SIG-M5 treated with dmso at 0.1 percent for 504 hours (cell line): ENCODE measurements at regions not wholly inside any gene's neighbourhood (a gene's known extent, or its start where the extent isn't known, plus 50 kb on each side); places are given as distances from the start of the nearest gene placed in this dataset.

Source experiments
- DNase-seq: peaks from one replicate; lab custom pipeline; 2025; ENCODE audit not compliant: unreplicated experiment; lab: John Stamatoyannopoulos, UW

DNA sequence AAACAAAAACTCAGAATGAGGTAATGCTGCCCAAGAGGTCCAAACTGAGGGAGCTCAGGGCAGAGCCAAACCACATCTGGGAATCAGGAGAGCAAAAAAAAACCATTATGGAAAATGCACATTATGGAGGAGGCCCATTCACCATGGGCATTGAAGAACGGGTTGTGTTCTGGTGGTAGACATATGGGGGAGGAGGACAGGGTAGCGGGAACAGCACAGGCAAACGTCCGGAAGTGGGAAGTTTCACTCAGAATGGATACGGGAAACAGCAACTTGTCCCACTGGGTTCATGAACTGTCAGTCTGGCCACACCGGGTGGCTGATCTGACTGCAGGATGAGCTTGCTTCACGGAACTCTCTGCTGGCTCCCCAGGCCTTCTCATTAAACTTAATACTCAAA, 139.7 kb downstream of the RRAGC start:
- DNase-seq = no peak

DNA sequence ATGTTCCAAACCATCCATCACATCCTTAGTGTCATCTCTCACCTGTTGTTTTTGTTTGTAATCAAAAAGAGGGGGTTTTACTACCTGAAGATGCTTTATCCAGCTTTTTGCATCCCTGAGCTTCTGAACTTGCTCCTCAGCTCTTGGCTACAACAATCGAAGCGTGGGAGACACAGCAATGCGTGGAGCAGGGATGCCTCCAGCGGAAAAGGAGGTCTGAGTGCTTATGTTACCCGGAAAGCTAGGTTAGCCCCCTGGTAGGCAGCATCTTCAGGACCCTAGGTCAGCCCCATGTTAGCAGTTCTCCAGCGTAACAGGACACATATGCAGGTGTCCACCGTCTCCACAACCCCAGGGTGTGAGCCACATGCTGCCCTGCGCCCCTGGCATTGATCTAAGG, 141.5 kb downstream of the RRAGC start:
- DNase-seq = no peak

DNA sequence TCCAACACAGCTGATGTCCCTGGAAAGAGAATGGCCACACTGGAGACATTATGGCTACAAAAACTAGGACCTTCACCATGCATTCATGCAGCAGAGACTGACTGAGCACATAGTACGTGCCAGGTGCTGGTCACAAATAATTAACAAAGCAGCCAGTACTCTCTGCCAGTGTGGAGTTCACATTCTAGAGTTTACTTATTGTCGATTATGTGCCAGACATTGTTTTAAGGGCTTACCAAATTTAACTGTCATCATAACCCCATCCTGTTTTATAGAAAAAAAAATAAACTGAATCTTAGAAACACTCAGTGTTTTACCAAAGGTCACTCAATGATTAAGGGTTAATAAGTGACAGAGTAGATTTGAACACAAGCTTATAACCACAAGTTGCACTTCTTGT, 143.3 kb downstream of the RRAGC start:
- DNase-seq = no peak

DNA sequence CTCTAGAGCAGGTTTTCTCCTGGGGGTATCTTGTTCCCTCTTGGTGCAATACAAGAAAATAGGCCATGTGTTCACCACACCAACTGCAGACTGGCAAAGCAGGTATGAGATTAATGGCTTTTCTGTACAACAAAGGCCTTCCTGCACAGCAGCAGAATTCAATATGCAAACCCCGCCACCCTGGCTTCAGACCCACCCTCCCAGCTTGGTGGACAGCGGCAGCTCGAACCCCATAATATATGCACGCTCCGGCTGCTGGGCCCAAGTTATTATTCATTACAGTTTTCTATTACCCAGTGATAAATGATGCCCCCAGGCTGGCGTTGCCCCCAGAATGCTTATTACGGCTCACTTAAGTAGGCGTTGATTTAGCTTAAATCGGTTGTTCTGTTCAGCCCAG, 144.2 kb downstream of the RRAGC start:
- DNase-seq = no peak

DNA sequence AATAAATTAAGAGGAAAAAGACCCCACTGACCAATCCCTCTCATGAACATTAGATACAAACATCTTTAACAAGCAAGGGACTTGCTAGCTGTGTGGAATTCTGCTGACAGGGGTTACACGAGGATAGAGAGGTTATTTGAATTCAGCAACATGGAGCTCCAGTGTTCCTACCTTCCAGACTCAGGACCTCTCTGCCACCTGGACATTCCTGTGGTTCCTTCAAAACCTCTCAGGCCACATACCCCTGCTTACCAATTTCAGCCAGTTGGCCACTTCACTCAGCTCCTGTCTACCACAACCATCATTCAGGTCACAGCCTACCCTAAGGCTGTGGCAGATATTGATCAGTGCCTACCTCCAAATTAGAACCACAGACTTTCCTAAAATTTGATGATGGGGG, 147.5 kb downstream of the RRAGC start:
- no peak for DNase-seq

DNA sequence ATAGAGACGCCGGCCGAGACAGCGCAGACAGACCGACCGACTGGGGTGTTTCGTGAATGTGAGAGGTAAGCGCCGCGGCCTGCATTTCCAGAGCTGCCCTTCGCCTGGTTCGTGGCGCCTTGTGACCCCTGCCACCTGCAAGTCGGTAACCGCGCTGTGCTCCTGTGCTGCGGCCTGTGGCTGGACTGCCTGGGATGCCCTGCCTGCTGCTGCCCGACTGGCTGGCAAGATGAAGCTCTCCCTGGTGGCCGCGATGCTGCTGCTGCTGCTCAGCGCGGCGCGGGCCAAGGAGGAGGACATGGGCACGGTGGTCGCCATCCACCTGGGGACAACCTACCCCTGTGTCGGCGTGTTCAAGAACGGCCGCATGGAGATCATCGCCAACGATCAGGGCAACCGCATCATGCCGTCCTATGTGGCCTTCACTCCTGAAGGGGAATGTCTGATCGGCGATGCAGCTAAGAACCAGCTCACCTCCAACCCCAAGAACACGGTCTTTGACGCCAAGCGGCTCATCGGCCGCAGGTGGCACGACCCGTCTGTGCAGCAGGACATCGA, 150.8 kb downstream of the RRAGC start:
- no peak for DNase-seq

DNA sequence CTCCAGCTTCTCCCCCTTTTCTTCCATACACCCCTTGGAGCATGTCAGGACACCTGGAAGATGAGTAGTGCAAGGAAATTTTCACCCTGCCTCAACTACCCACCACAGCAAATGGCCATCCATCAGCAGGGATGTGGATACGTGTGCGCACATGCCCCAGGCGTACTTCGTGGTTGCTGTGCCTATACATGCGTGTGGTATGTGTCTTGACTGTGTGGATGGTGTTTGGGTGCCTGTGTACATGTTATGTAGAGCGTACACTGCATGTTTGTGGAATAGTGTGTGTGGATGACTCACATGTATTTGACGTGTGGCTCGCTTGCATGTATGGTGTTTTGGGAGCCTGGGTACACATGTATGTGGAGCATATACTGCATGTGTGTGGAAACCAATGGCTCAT, 158.5 kb downstream of the RRAGC start:
- no peak for DNase-seq

DNA sequence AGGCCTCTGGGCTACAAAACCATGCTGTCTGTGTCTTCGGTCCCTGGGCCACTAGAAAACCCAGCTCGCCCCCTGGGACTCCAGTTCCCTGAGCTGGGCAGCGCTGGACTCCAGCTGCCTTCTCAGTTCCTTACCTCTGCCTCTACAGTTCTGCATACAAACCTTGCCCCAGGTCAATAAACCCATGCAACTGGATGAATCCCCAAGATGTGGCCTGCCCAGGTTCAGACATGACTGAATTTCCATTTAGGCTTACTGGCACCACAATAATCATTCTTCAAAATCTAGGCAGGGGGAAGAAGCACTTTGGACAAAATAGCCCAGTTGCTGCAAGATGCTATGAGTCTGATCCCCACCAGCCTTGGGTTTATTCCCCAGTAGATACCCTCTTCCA, 159.5 kb downstream of the RRAGC start:
- DNase-seq = no peak

DNA sequence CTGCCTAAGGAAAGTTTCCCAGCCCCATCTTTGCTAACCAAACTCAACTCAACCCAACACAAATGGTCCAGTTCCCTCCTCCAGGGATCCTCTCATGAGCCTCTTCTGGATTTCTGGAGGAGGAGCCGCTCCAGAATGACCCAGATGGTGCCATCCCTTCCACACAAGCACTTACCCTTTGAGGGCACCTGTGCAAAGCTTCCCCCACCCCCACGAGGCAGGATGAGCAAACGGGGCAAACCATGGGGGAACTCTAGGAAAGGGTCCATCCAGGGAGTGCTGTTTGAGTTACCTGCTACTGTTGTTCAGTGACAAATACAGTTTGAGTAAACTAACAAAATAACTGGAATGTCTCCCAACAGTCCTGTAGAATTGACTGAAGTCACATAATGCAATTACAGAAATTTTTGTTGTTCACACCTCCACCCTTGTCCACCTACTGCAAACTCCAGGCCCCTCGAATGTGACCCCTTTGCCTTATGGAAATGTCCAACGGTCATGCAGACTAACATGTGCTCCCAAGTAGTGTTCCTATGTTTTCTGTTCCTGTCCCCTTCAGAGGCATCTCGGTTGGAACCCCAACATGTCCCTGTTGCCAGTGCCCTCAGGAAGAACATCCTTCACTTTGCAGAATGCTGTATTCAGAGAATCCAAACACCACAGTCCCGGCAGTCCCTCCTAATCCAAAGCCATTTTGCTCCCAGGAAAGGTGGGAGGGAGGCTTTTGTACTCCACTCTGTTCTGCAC, 160.1 kb downstream of the RRAGC start:
- DNase-seq = no peak

DNA sequence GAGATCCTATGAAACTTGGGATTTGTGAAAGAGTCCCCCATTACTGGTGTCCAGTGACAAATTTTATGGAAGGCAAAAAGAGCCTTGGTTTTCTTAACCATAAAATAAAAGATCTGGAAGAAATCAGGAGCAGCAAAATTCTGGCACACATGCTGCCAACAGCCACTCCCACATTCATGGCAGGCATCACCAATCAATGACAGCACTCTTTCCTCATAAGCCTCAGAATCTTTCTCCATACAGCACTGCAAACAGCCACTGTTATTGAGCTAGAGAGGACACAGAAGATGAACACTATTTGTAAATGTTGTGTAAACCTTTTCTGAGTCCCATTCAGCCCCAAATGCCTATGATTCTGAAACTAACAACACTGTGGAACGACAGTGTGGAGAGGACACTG, 162.2 kb downstream of the RRAGC start:
- DNase-seq = no peak

DNA sequence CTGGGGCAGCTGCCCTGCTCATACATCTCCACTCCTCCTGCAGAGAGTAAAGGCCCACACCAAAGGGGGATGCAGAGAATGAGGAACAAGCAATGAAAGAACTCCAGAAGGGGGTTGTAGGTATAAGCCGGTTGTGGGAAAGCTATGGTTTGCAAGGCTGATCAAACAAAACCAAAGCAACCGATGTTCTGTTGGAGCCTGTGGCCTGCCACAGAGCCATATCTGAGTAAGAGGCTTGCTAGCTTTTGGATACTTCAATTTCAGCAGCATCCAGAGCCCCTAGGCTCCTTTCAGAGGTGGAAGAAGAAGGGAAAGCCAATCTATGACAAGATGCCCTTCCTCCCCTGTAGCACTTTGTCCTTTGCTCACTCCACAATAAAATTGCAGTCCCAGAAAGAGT, 163.2 kb downstream of the RRAGC start:
- no peak for DNase-seq

DNA sequence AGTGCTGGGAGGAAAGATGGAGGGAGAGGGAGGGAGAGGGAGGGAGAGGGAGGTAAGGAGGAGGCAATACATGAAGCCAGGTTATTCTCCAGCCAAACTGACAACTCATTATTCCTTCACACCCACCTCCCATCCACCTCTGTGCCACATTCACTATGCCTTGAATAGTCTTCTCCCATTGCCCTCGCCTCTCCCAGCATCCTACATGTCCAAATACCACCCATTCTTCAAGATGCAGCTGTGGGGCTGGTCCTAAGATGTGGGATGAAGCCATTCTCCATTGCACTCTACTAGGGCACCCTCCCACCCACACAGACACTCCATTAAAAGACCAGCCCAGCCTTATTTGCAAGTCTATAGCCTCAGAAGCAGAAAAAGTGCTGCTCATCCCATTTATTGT, 165.8 kb downstream of the RRAGC start:
- no peak for DNase-seq

DNA sequence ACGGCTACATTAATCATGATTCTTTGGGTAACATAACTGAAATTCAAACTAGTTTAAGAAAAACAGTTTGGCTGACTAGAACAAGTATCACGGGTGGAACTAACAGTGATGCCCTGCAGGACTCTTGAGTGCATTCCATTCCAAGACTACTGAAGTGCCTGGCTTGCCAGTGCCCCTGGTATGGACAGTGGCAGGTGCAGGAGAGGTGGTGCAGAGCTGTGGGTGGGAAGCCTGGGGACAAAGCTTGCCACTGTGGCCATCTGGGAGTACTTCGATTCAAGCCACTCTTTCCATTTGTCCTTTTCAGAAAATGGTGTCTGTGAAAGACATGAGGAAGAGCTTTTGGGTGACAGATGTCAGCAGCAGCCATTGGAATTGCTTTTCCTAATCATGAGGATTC, 166.5 kb downstream of the RRAGC start:
- DNase-seq = no peak

DNA sequence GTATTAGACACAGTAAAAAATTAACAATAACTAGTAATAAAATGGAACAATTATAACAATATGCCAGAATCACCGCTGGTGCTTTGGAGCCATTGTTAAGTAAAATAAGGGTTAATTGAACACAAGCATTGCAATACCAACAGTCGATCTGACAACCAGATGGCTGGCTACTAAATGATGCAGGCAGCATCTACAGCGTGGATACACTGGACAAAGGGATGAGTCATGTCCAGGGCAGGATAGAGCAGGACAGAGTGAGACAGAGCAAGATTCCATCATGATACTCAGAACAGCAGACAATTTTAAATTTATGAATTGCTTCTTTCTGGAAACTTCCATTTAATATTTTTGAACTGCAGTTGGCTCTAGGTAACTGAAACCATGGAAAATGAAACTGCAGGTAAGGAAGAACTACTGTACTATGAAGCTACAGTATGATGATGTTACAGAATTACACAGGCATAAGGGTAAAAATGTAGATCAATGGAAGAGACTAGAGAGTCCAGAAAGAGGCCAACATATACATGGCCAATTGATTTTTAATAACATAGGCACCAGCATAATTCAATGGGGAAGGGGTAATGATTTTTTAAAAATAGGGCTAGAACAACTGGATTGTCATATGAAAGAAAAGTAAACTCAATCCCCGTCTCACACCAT, 168.7 kb downstream of the RRAGC start:
- DNase-seq = no peak

DNA sequence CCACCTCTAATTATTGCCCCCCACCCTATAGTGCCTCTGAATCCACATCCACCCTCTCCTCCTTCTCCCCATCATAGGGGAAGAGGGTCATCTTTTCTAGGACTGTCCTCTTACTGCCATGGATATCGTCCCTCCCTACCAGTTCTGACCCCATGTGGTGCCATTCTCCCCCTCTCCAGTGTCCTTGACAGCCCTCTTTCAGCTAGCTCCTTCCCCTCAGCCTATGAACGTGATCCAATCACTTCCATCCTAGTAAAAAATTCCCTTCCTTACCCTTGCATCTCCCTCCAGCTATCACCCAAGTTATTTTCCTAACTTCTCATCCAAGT, 172.7 kb downstream of the RRAGC start:
- DNase-seq = no peak

DNA sequence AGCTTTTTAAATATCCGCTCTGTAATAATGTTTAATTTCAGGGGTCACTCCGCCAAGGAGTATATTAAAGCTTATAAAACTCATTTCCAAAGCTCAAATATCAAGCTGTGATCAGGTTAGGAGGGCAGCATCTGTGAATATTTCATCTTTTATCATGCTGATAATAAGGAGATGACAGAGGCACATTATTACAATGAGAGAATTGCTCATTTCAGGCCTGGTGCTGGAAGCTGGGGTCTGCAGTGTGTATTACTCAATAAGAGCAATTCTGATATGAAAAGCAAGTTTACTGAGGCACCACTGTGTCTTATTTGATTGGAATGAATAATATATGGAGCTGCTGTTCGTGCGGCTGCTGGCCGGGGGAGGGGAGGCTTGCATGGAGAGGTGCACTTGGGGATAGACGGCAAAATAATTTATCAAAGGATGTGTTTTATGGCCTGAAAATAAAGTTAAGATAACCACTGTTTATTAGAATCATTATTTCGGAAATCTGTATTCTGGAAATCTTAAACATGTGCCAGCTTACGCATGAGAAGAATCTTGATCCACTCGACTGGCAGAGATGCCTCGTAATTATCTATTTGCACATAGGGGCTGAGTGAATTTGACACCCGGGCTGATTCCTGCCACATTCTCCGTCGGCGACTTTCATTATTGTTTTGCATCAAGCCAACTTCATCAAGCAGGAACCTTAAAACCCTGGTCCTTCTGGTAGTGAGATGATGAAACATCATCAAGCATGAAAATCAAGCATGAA, 173.2 kb downstream of the RRAGC start:
- DNase-seq = no peak

DNA sequence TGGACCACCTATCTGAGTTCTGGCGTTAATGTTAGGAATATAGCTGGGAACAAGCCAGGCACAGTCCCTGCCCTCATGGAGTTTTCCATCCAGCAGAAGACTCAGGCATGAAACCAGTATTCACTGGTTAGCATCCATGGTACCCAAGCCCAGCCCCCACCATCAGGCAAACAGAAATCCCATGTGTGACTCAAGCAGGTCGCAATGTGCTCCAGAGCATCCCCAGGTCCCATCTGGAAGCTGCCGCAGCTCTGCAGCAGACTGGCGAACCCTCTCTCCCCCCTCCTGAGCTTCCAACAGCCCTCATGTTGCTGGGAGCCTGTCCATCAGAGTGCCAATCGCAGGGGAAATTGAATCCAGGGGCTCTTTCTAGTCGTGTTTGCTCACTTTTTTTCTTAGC, 174.2 kb downstream of the RRAGC start:
- no peak for DNase-seq

DNA sequence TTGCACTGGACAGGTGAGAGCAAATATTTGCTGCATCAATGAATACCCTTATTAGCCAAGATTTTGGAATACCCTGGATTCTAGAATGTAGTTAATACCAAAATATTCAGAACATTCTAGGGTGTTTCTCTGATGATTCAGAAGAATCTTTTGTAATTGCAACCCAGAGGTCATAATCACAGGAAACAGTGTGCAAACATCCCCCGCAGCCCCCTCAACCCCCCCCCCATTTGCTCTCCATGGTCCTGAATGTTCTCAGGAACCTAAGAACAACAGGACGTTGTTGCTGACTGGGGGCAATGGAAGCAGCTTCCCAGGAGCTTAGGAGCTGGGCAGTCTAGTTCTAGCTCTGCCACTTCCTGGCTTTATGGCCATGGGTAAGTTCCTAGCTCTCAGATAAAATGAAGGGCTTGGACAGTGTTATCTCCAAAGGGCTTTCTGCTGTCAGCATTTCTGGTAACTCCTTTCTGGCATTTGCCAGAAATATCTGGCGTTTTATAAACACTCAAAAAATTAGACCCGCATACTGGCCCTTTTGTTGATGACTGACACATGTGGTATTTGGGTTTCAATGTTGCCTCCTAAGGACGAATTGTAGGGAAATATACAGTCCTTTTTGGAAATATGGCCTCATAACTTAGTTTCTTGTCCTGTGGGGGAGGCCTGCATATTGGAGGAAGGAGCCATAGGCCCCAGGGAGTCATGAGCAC, 178.6 kb downstream of the RRAGC start:
- no peak for DNase-seq

DNA sequence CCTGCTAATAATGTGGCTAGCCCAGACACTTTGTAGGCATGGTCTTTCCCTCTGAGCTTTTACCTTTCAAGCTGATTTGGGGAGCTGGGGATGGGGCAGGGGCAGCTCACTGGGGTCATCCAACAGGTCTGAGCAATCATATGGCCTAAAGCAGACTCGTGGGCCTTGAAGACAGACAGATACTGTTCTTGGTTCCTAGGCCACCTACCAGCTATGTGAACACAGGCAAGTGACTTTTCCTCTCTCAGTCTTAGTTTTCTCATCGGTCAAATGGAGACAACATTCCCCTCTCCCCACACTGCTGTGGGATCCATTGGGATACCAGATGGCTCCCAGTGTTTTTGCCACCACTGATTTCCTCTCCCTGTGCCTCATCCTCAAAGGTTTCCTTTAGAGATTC, 181.8 kb downstream of the RRAGC start:
- DNase-seq = no peak

DNA sequence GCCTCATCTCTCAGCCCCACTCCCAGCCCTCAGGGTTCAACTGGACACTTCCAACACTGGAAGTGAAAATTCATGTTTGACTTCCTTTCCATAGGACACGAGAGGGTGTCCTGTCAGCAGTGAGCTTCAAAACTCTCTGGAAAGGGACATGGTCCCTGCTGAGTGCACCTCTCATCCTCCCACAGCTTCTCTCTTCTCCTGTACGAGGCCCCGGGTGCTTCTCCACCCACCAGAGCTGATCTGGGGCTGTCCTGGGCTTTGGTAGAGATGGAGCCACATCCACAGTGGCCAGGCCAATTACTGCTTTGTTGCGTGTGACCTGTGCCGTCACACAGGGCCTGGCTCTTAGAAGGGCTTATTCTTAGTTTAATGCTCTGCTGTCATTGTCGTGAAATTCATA, 182.3 kb downstream of the RRAGC start:
- DNase-seq = no peak

DNA sequence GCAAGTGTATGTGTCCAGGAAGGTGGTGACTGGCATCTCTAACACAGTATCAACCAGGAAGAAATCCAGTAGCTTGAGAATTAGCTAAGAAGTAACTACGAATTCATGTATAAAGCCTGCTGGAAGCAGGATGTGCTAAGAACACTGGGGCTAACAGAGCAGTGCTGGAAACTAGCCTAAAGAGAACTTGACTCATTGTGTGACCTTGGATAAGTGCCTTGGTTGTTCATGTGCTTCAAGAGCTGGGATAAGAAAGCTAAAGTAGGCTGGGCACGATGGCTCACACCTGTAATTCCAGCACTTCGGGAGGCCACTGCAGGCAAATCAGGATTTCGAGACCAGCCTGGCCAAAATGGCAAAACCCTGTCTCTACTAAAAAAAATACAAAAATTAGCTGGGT, 186.9 kb downstream of the RRAGC start:
- no peak for DNase-seq

DNA sequence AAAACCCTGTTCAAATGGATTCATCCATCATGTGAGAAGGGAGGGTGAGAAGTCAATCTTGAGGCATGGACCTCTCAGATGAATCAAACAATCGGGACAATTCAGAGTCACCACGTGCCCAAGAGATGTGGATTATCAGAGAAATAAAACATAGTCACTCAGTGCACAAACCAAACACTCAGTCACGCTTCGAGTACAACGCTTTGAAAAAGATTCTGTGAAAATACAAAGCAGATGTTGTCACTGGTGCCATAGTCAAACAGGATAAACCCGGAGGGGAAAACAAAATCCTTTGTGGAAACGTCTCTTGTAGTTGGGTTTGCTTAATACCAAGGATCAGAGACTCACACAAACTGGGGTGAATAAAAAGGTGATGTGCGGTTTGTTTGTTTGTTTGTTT, 188.4 kb downstream of the RRAGC start:
- no peak for DNase-seq
